NCI-H446 treated with DMSO at 0.1 percent for 48 hours (cell line): ENCODE measurements at regions not wholly inside any gene's neighbourhood (a gene's known extent, or its start where the extent isn't known, plus 50 kb on each side); places are given as distances from the start of the nearest gene placed in this dataset.
"Not testable (repeated sequence)": the region's sequence is repeated elsewhere in the genome, so short reads cannot be mapped to it uniquely, and the experiment has no call there.

Experiments used
- DNase-seq: peaks from one replicate; lab custom pipeline; 2025; lab: John Stamatoyannopoulos, UW

DNA sequence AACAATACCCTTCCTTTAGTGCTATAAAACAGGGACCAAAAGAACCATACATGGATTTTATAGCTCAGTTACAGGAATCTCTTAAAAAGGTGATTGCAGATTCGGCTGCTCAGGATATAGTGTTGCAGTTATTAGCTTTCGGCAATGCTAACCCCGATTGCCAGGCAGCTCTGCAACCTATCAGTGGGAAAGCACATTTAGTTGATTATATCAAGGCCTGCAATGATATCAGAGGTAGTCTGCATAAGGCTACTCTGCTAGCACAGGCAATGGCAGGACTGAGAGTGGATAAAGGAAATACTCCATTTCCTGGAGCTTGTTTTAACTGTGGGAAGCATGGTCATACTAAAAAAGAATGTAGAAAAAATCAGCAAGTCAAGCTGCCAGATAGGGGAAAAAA, 327.7 kb downstream of the REEP3 start:
- not testable (repeated sequence) for DNase-seq

- no peak for DNase-seq
Observed at GRCh38 chr10:63862860-63863259, 341.7 kb downstream of the REEP3 start.

- no peak for DNase-seq
Observed at GRCh38 chr10:63865210-63865609, 344.0 kb downstream of the REEP3 start.

DNA sequence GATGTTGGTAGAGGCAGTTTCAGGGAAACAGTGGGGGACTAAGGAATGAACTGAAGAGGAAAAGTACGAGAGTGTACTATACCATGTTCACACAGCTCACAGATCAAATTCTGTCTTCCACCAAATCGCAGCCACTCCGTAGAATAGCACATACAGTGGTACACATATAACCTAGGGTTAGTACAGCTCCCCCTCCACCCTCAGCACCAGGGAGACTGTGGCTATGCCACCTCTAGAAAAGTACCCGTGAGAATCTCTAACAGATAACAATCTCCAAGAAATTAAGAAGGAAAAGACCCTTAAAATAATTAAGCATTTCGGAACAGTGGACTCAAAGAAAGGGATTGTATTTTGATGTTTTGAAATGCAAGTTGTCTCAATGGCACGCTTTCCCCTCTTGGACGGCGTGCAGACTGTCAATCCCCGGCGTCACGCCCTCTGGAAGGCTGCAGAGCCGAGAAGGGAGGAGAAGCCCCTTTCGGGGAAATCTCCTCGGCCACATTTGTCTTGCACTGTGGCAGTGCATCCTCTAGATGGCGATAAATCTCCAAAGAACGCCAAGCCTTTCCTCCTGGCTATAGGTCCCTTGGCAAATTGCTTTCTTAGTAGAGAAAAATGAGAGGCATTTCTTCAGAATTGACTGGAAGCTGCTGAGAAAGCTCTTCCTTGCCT, 345.0 kb downstream of the REEP3 start:
- DNase-seq, result peak; percentile 28

GRCh38 chr10:63866747-63867140, 345.5 kb downstream of the REEP3 start:
- no peak for DNase-seq

- no peak for DNase-seq
Observed at GRCh38 chr10:63878428-63878827, 357.2 kb downstream of the REEP3 start.

DNA sequence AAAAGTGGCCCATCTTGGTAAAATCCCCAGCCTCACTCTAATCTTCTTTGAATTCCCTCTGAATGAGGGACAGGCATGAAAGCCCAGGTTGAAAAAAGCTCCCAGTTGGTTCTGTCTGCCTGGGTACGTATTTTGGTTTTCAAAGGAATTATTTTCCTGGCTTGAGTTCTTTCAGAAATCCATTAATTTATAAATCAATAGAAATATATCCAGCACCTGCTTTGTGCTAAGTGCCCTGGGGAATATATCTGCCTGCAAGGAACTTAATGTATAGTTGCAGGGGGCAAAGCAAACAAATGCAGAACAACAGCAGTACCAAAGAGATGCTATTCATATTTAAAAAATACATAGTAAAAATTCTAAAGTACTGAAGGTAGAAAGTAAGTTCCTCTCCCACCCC, 362.7 kb downstream of the REEP3 start:
- DNase-seq, result no peak

DNA sequence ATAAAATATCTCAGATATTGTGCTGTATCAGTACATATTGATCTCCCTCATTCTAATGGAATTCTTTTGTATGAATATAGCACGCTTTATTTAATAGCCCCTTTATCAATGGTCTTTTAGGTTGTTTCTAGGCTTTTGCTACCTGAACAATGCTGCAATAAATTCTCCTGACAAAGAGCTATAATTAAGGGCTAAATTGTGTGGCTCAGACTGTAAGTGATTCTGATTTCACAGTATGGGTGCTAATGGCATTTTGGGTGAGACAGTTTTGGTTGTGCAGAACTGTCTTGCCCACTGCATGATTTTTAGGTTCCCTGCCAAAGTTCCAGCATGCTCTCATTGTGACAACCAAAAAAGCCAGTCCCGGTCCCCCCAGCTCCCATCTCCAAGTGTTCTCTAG, 363.2 kb downstream of the REEP3 start:
- no peak for DNase-seq

GRCh38 chr10:63885156-63885555, 364.0 kb downstream of the REEP3 start:
- no peak for DNase-seq

DNA sequence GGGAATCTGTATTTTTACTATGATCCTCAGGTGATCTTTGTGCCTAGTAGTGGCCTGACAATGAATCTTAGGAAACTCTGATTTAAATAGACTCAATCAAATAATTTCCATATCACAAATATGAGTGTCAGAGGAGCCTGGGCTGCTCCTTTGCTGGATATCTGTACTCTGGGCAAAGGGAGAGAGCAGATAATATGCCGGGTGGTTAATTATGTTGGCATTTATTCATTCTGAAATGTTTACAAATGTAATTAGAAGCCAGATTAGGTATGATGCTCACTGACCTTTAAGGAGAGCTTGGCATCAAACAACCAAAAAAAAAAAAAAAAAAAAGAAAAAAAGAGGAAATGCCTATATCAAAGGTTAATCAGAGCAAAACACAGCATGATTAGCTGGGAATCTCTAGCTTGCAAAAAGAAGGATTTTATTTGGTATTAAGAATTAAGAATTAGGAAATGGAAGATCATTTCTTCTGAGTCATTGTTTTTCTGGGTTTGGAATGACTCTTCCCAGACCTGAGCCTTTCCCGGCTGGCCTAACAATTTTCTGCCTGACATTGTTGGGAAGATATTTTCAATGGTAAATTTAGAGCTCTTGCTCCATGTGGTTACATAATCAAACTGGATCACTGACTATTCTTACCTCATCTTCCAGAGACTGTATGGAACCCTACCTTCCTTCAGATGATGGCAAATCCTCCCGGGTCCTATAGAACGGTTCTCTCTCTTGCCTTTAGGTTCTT, 365.3 kb downstream of the REEP3 start:
- DNase-seq, result no peak

GRCh38 chr10:63887023-63887589, 365.9 kb downstream of the REEP3 start:
- DNase-seq, result no peak

DNA sequence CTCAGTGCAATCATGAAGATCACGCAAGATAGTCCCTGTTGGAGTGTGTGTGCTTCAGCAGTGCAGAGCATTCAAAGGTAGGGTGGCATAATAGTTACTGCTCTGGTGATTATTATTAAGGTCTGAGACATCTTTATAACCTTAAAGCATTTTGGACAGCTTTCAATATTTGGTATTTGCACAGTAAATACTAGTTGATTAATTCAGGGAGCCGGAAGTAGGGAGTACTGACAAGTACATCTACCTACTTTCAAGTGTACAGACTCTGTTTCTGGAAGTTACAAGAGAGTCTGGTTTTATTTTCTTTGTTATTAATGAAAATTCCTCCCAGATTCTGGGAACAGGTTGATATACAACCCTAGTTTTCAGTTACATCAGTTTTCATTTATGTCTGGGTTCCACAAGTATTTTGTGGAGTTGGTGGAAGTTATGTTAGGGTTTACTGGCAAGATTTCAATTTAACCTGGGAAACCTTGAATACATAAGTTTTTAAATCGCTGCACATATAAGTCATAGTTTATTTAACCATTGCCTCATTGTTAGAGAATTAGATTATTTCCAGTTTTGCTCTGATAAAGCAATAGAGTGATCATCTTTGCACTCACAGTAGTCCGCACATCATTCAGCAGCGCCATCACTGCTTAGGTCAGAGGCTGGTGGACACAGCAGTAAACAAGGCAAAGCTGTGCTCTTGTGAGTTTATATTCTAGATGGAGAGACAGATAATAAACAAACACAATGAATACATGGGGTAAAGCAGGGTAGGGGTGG, 366.6 kb downstream of the REEP3 start:
- DNase-seq, result no peak

GRCh38 chr10:63889803-63890202, 368.6 kb downstream of the REEP3 start:
- DNase-seq, result no peak

GRCh38 chr10:63896992-63897391, 375.8 kb downstream of the REEP3 start:
- no peak for DNase-seq

DNA sequence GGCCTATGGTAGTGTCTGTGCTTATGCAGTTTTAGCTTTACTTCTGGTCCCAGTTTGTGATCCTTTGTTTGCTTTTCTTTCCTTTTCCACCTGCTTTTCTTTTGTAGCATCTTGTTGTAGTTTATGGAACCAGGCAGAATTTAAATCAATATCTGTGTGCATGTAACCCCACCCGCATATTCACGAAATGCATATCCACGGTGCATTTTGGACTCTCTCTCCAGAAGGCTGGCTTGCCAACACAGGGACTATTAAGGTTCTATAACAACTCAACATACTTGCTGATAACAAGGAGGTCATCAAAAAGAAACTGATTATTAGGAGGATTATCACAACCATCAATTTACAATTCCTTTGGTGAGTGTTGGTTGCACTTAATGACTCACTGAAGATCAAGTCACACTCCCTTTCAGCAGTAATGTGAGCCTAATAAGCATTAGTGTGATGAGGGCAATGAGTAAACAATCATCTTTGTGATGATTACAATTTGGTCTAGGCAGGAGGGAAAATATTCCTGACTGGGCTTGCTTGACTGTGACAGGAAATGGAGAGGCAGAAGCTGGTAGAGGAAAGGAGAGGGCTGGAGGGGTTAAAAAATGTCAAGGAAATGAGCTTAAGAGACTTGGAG, 378.6 kb downstream of the REEP3 start:
- DNase-seq, result no peak

- DNase-seq, result no peak
Observed at GRCh38 chr10:63901228-63901627, 380.0 kb downstream of the REEP3 start.

GRCh38 chr10:63901881-63902280, 380.7 kb downstream of the REEP3 start:
- DNase-seq, result no peak

DNA sequence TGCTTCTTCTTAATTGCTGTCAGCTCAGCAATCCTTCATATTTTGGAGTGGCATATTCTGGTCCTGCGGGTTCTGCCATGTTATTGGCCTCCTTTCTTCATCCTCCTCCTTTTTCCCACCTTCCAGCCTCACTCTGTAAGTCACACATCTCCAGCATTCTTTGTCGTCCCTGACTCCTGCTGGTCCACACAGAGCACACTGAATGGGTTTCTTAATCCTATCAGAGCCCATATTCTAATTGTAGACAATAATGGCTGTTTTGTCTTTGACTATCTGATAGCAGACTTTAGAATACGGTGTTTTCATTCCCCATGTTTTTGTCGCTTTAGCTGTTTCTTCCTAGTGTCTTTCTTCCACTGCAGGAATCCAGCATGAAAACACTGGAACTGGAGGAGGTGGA, 389.6 kb downstream of the REEP3 start:
- DNase-seq, result no peak

DNA sequence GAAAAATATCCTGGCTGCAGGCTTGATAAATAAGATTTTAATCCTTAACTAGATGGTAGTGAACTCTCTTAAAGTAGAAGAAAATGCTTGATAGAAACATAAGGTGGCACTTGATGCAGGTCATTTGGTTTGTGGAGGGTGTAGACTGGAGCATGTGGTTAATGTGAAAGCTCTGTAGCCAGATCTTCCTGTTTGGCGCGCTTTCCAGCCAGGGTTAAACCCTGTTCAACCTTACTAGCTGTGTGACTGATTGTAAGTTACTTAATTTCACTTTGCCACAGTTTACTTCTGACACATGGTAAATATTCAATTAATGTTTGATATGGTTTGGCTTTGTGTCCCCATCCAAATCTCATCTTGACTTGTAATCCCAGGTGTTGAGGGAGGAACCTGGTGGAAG, 394.0 kb downstream of the REEP3 start:
- no peak for DNase-seq

GRCh38 chr10:63917363-63917762, 396.2 kb downstream of the REEP3 start:
- no peak for DNase-seq

- no peak for DNase-seq
Observed at GRCh38 chr10:63919575-63920279, 398.5 kb downstream of the REEP3 start.

DNA sequence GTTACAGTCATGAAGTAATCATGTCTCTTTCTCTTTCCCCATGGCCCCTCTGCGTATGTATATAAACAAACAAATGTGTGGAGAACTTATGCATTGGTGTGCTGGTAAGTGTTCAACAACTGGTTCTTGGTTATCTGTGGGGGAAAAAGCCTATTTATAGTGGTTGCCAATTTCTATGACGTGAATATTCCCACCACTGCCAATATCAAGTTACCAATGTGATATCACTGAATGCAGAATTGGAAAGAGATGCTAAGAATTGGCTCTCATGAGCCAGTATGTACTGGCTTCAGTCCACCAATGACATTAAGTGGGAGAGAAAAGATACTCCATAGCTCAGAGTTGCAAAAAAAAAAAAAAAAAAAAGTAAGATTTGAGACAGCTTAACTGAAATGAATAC, 399.7 kb downstream of the REEP3 start:
- peak; percentile 65 for DNase-seq
